Esophagus muscularis mucosa (tissue), 4 donors: ENCODE measurements at regions not wholly inside any gene's neighbourhood (a gene's known extent, or its start where the extent isn't known, plus 50 kb on each side); places are given as distances from the start of the nearest gene placed in this dataset.

Experiments
- EP300 ChIP-seq: sonication (generic); formaldehyde crosslinking; IDR thresholded peaks from one replicate; pipeline ENCODE4 v1.6.1; 2017; ENCODE audit warnings: antibody characterized with exemption
- POLR2A ChIP-seq: fragments of 450-650 bp; IDR thresholded peaks from one replicate; pipeline ENCODE4 v1.6.1; 2017; ENCODE audit warnings: antibody characterized with exemption, moderate library complexity, mild to moderate bottlenecking, low read depth
- TF ChIP-seq, protein P1 (sequence below), 3 experiments: fragments of 200-600 bp in 2 of 3; fragments of 450-650 bp in 1 of 3; sonication (generic) in 2 of 3; IDR thresholded peaks; one replicate each; pipeline ENCODE4 v1.5.1; 2017 to 2019; ENCODE audit warnings: antibody characterized with exemption in 3 of 3, mild to moderate bottlenecking in 2 of 3, moderate library complexity in 1 of 3

DNA sequence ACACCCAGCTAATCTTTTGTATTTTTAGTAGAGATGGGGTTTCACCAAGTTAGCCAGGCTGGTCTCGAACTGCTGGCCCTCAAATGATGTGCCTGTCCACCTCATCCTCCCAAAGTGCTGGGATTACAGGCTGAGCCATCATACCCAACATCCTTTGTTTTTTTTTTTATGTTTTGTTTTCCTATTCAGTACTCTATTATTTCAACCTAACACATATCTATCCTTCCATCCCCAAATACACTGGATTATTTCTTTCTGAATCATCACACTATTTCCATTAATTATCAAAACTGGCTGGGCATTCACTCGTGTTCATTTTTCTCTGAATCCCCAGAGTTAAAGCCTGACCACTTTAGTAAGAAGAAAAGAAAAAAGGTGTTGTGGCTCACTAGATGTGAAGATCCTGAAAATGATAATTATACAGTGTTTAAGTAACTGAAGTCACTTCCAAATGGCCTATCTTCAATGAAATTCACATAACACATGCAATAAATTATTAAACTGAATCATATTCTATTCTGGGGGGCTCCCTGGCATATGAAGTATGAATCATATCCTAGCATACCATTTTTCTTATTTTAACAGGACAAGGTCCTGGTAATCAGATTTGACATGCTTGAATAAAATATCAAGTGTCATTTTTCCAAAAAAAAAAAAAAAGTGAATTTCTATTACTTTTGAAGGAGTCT, 1754.2 kb downstream of the BRINP3 start:
- TF ChIP-seq POLR2A (no peak), EP300 (no peak)
- TF ChIP-seq, protein P1, sequence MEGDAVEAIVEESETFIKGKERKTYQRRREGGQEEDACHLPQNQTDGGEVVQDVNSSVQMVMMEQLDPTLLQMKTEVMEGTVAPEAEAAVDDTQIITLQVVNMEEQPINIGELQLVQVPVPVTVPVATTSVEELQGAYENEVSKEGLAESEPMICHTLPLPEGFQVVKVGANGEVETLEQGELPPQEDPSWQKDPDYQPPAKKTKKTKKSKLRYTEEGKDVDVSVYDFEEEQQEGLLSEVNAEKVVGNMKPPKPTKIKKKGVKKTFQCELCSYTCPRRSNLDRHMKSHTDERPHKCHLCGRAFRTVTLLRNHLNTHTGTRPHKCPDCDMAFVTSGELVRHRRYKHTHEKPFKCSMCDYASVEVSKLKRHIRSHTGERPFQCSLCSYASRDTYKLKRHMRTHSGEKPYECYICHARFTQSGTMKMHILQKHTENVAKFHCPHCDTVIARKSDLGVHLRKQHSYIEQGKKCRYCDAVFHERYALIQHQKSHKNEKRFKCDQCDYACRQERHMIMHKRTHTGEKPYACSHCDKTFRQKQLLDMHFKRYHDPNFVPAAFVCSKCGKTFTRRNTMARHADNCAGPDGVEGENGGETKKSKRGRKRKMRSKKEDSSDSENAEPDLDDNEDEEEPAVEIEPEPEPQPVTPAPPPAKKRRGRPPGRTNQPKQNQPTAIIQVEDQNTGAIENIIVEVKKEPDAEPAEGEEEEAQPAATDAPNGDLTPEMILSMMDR (IDR thresholded peaks at IDR 0.05), result no peak
